GM21423 (cell line): ENCODE measurements at regions not wholly inside any gene's neighbourhood (a gene's known extent, or its start where the extent isn't known, plus 50 kb on each side); places are given as distances from the start of the nearest gene placed in this dataset.
"Not testable (repeated sequence)": the region's sequence is repeated elsewhere in the genome, so short reads cannot be mapped to it uniquely, and the experiment has no call there.

Source experiments
- ATAC-seq: cut with Tn5 transposase; IDR thresholded peaks from one replicate; pipeline ENCODE4 v1.9.1; 2021; ENCODE audit warnings: mild to moderate bottlenecking, moderate library complexity; ENCODE audit not compliant: unreplicated experiment

GRCh38 chr9:29245351-29245750, 1672.1 kb upstream of the C9orf72 start:
- ATAC-seq: no peak

- not testable (repeated sequence) for ATAC-seq
Measured at GRCh38 chr9:29270400-29270799, 1697.1 kb upstream of the C9orf72 start.

DNA sequence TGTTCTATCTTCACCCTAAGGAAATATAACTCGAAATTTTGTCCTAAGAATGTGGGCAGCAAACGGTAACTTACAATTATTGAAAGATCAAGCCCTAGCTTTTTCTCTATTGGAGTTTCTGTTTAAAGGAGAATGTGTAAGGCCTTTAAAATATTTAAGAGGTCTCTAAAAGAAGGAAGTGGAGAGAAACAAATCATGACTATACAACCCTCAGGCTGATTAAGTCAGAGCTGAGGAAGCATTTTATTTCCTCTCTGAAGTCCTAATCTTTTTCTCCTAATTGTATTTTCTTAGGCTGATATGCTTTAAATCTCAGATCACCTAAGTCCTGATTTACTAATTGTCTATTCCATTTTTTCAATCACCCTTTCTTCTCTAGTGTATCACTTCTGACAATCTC, 1708.8 kb upstream of the C9orf72 start:
- no peak for ATAC-seq

DNA sequence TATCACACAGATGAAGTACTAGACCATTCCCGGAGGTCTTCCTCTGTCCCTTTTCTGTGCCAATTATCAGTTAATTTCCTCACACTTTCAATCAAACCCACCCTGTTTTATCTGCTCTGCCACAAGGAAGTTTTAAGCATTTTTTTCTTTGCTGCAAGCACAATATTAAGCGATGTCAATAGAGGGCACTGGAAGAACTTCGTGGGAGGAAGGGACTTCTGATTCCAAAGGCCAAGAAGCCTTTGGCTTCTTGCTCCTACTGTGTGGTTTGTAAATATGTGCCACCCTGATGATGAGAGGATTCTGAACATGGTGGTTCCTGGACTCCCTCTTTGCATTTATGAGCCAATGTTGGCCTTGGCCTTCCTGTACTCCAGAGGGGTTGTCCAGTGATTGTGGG, 1712.5 kb upstream of the C9orf72 start:
- ATAC-seq: no peak

- no peak for ATAC-seq
Measured at GRCh38 chr9:29289365-29289764, 1716.1 kb upstream of the C9orf72 start.

GRCh38 chr9:29290516-29290915, 1717.2 kb upstream of the C9orf72 start:
- ATAC-seq: no peak

- no peak for ATAC-seq
Measured at GRCh38 chr9:29297592-29297991, 1724.3 kb upstream of the C9orf72 start.

DNA sequence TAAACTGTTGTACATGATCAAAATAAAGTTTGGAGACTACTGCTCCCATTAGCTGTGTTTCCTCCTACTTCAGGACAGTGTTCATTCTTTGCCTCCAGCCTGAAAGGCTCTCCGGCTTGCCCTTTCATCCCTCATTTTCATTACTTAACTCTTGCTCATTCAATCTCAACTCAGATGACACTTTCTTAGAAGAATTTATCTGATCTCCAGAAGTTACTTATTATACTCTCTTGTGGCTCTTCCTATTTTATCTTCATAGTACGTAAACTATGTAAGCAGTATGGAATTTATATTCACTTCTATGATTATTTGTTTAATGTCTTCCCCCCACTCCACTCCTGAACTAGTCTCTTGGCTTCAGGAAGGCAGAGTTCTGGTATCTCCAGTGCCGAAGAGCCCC, 1737.9 kb upstream of the C9orf72 start:
- ATAC-seq: no peak

DNA sequence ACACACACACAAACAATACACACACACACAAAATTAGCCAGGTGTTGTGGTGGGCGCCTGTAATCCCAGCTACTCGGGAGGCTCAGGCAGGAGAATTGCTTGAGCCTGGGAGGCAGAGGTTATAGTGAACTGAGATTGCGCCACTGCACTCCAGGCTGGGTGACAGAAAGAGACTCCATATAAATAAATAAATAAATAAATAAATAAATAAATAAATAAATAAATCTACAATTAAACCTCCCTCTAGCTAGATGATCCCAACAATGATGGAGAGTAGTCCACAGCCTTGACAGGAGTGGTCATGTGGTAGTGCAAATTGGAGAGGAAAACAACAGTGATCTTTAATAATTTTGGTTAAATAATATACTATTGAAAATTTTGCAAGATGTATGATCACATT, 1739.0 kb upstream of the C9orf72 start:
- no peak for ATAC-seq

DNA sequence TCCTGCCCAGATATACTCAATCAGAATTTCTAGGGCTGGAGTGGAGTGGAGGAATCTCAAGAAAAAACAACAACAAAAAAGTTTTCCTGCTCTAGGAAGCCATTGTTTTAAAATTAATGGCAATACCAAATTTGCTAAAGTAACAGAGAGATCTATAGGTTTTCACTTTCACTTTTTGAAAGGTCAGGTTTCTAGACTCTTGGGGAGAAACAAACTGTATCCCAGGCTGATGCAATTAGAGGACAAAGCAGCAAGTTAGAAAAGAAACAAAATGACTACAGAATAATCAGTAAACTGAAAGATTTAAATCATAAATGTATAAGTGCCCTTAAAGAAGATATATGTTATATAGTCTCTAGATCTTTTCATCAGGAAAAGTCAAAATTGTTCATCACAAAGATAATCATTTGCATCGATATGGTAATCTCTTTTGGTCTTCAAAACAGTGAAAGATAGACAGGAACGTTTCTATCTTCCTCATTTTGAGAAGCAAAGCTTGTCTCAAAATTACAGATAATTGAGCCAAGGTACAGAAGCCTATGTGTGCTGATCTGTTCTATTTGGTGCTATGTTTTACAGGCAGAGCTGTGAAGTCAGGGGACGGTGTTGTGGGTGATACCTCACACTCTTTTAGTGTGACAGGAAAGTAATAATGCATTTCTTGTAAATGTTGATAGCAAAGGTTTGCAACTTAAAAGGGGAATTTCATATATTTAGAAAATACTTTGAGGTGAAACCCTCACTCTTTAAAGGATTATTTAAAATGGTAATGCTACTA, 1746.6 kb upstream of the C9orf72 start:
- ATAC-seq: no peak

DNA sequence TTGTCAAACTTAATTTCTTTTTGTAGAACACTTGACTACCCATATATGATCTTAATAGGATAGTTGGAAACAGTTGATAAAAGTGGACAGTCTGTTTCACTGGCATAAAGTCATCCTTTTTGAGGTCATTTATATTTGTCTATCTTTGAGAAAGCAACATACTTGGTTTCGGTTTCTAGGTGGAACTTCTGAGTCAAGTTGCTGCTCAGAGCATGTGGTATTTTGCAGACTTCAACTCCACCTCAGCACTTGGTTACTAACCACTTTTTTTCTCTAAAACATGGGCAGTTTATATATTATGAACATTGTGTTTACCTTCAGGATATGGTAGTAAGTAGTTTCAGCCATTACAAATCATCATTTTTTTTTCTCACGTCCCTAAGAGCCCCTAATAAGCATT, 1749.0 kb upstream of the C9orf72 start:
- ATAC-seq: no peak

GRCh38 chr9:29325894-29326293, 1752.6 kb upstream of the C9orf72 start:
- no peak for ATAC-seq

GRCh38 chr9:29332789-29333188, 1759.5 kb upstream of the C9orf72 start:
- no peak for ATAC-seq

DNA sequence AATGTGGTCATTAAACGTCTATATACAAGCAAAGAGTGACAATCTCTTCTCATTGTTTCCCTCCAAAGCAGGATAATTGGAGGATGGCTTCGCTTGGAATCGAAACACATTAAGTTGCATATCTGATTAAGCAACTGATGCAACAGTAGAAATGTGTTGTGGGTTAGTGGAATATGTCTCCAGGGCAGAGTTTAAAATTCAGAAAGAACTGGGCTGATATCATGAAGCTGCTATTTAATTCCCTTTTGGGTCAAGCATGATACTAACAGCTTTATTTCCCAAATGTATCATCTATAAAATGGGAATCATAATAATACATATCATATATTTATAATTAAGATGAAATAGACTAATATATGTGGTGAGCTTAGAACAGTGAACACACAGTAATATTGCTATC, 1763.0 kb upstream of the C9orf72 start:
- no peak for ATAC-seq

DNA sequence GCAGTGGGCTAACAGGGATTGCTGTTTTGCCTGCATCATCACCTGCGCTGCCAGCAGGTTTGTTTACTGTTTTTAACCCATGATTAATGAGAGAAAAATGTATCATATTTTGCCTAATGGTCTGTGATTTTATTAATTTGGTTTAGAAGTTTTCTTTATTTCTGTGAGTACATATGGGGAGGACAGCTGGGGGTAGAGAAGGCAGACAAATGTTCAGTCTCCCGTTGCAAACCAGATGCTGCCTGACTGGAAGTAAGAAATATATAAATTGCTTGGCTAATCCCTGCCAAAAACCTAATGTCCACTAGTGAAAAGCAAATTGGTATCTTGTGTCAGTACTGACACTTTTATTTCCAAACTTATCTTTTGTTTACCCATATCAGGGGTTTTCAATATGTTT, 1766.1 kb upstream of the C9orf72 start:
- ATAC-seq: no peak

GRCh38 chr9:29348999-29349398, 1775.7 kb upstream of the C9orf72 start:
- ATAC-seq: no peak

DNA sequence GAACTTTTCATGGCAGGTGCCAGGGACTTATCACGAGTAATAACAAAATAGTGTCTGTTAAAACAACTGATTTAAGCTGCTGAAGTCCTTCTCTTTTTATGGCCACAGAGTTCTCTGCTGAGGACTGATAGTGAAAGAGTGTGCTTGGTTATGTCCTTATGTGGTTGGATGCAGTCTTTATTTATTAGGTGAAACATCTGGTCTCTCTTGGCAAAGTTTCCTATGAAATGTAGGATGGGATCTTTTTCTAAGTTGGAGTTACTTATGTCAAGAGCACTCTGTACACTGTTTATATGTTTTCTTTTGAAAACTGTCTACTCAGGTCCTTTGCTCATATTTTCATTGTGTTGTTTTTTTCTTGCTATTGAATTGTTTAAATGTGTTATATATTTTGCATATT, 1816.1 kb upstream of the C9orf72 start:
- ATAC-seq: no peak

- ATAC-seq: no peak
Measured at GRCh38 chr9:29390859-29391258, 1817.6 kb upstream of the C9orf72 start.

DNA sequence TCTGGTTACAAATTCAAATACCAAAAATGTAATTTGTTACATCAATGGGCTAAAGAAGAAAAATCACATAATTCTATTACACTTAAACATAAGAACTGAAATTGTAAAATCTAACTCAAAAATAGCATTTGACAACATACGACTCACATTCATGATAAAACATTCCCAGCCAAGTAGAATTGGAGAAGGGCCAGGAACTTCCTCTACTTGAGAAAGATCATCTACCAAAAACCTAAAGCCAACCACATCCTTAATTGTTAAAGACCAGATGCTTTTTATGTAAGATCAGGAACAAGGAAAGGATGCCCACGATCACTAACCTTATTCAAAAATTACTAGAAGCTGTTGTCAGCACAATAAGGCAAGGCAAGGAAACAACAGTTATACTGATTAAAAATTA, 1819.8 kb upstream of the C9orf72 start:
- ATAC-seq: no peak

DNA sequence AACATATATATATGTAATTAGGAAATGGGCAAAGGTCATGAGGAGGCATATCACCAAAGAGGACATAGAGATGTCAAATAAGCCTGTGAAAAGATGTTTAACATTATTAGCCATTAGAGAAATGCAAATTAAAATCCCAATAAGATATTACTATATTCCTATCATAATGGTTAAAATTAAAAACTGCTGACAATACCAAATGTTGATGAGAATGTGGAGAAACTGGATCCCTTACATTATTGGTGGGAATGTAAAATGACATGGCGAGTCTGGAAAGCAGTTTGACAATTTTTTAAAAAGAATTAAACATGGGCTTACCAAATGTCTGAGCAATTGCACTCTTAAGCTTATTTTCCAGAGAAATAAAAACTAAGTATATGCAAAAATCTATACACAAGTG, 1821.6 kb upstream of the C9orf72 start:
- no peak for ATAC-seq

- no peak for ATAC-seq
Measured at GRCh38 chr9:29397148-29397547, 1823.9 kb upstream of the C9orf72 start.

DNA sequence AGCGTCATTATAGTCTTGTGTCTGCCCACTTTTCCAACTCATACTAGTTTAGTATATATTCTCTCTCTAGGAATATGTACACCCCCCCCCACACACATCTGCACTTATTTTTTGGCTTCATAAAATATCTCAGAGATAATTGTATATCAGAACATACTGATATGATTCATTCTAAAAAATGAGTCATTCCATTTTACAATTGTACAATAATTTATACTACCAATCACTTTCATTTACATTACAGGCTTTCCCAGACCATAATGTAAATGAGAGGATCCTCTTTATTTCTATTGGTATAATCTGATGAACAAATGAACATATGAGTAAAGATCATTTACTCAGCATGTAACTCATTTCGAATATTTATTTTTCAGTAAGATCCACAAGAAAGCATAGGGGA, 1842.9 kb upstream of the C9orf72 start:
- no peak for ATAC-seq

DNA sequence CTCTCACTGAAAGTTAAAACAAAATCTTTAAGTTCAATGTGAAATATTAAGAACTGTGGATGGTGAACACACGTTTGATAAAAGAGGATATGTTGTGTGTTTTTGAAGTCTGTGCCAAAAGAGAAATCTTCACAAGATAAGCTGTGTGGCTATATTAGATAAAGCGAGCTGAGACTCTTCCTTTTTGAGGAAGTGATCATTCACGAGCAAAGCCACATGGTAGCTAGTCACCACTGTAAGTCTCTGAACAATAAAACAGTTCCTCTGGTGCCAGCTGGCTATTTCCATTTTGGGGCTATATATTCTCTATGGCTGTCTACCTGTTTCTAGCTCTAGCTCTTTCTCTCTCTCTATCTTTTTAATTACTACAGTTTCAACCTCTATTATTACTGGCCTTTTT, 1849.2 kb upstream of the C9orf72 start:
- ATAC-seq: no peak
